ENCODE measurements at regions not wholly inside any gene's neighbourhood (a gene's known extent, or its start where the extent isn't known, plus 50 kb on each side); places are given as distances from the start of the nearest gene placed in this dataset.

DNA sequence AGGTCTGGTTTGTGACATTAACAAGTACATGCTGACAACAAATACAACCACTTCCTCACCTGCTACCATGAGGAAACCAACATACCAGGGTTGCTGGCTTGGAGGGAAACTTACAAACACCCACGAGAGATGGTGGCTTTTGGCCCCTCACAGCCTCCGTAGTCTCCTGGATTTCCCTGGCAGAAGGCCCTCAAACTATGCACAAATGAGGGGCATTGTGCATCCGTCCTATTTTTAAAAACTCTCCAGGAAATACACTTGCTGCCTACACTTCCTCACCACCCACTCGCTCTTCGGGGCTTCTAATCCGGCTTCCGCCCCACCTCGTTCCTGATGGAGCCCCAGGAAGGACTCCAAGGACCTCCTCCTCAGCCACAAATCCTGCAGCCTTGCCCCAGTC, 355.0 kb upstream of the GATB start:
- no peak for TF ChIP-seq CTCF (IDR thresholded peaks at IDR 0.05; ENCODE audit: low read depth, low read length, poor library complexity, severe bottlenecking)
- no peak for TF ChIP-seq EZH2phosphoT487 (IDR thresholded peaks at IDR 0.05; ENCODE audit: borderline replicate concordance, low read length)

Measured in DOHH2 (cell line).